HL-60 (cell line): ENCODE measurements at regions not wholly inside any gene's neighbourhood (a gene's known extent, or its start where the extent isn't known, plus 50 kb on each side); places are given as distances from the start of the nearest gene placed in this dataset.

Experiments used
- DNase-seq, 2 experiments: peaks; one replicate each; pipeline ENCODE4 v3.0.0-alpha.2; 2010 to 2020; ENCODE audit warnings: low read depth in 1 of 2, low spot score in 1 of 2
- H3K27ac ChIP-seq: fragments of 250-450 bp; sonication (Bioruptor Pico); replicated peaks from 2 replicates; pipeline ENCODE4 v1.5.1; 2020; ENCODE audit warnings: mild to moderate bottlenecking, moderate library complexity
- H3K27me3 ChIP-seq: fragments of 250-450 bp; sonication (Bioruptor Pico); 2 replicates; pipeline ENCODE4 v1.5.1; 2021; ENCODE audit warnings: mild to moderate bottlenecking, moderate library complexity; ENCODE audit not compliant: insufficient read depth, poor library complexity, severe bottlenecking
- H3K4me3 ChIP-seq: replicated peaks from 2 replicates; pipeline ENCODE4 v1.5.1; 2011; ENCODE audit warnings: mild to moderate bottlenecking, control low read depth, low read length; ENCODE audit not compliant: insufficient read depth
- GABPA ChIP-seq: IDR thresholded peaks from 2 replicates; pipeline ENCODE4 v1.6.1; 2012; ENCODE audit warnings: low read depth
- POLR2AphosphoS5 ChIP-seq: IDR thresholded peaks from 2 replicates; pipeline ENCODE4 v1.6.1; 2012; ENCODE audit warnings: low read depth
- SPI1 ChIP-seq: IDR thresholded peaks from 2 replicates; pipeline ENCODE4 v1.6.1; 2012; ENCODE audit warnings: low read depth, mild to moderate bottlenecking, borderline replicate concordance
- TF ChIP-seq, protein P1 (sequence below): IDR thresholded peaks from one replicate; pipeline ENCODE4 v1.5.1; 2011; ENCODE audit warnings: low read length, control low read depth, inconsistent platforms; ENCODE audit not compliant: insufficient read depth
- TF ChIP-seq, protein P2 (sequence below): IDR thresholded peaks from 2 replicates; pipeline ENCODE4 v1.6.1; 2012; ENCODE audit warnings: low read depth; ENCODE audit not compliant: insufficient replicate concordance

DNA sequence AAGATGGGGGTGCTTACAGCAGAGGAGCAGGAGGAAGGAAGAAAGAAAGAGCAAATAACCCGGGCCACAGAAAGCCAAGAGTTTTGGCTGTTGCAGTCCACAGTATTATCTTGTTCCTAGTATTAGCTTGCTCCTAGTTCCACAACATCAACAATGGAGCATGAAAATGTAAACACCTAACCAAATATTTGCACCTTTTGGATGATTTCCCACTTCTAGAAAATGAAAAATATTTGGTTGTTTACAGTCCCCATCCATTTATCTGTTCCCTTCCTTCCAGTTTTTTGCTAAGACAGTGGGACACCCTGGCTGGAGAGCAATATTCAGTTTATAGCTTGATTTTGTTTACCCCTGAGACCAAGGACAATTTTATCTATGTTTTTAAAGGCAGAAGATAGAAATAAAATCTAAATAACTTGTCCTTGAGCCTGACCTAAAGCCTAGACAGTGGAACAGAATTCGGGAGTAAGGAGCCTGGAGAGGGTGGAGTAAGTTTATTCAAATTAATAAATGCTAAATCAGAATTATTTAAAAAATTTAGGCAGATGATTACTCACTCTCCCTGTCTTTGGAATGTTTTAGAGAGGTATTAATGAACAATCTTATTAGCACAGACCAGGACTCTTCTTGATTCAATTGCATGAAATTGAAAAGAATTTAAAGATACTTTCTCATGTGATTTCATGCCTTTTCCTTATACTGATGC lies 51.6 kb downstream of the RESF1 start:
- Histone ChIP-seq H3K27ac (no peak overlapping the region), H3K4me3 (no peak overlapping the region), H3K27me3 (no peaks in the 10 kb centered on the region)
- TF ChIP-seq, protein P1, sequence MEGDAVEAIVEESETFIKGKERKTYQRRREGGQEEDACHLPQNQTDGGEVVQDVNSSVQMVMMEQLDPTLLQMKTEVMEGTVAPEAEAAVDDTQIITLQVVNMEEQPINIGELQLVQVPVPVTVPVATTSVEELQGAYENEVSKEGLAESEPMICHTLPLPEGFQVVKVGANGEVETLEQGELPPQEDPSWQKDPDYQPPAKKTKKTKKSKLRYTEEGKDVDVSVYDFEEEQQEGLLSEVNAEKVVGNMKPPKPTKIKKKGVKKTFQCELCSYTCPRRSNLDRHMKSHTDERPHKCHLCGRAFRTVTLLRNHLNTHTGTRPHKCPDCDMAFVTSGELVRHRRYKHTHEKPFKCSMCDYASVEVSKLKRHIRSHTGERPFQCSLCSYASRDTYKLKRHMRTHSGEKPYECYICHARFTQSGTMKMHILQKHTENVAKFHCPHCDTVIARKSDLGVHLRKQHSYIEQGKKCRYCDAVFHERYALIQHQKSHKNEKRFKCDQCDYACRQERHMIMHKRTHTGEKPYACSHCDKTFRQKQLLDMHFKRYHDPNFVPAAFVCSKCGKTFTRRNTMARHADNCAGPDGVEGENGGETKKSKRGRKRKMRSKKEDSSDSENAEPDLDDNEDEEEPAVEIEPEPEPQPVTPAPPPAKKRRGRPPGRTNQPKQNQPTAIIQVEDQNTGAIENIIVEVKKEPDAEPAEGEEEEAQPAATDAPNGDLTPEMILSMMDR = no peak
- TF ChIP-seq GABPA = no peak
- no peak for TF ChIP-seq POLR2AphosphoS5
- TF ChIP-seq SPI1 = no peak
- TF ChIP-seq, protein P2, sequence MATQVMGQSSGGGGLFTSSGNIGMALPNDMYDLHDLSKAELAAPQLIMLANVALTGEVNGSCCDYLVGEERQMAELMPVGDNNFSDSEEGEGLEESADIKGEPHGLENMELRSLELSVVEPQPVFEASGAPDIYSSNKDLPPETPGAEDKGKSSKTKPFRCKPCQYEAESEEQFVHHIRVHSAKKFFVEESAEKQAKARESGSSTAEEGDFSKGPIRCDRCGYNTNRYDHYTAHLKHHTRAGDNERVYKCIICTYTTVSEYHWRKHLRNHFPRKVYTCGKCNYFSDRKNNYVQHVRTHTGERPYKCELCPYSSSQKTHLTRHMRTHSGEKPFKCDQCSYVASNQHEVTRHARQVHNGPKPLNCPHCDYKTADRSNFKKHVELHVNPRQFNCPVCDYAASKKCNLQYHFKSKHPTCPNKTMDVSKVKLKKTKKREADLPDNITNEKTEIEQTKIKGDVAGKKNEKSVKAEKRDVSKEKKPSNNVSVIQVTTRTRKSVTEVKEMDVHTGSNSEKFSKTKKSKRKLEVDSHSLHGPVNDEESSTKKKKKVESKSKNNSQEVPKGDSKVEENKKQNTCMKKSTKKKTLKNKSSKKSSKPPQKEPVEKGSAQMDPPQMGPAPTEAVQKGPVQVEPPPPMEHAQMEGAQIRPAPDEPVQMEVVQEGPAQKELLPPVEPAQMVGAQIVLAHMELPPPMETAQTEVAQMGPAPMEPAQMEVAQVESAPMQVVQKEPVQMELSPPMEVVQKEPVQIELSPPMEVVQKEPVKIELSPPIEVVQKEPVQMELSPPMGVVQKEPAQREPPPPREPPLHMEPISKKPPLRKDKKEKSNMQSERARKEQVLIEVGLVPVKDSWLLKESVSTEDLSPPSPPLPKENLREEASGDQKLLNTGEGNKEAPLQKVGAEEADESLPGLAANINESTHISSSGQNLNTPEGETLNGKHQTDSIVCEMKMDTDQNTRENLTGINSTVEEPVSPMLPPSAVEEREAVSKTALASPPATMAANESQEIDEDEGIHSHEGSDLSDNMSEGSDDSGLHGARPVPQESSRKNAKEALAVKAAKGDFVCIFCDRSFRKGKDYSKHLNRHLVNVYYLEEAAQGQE = no peak
- no peak for DNase-seq

GRCh38 chr12:32012249-32012785 lies 53.1 kb downstream of the RESF1 start:
- Histone ChIP-seq H3K27ac (no peak overlapping the region), H3K27me3 (no peaks in the 10 kb centered on the region), H3K4me3 (no peak overlapping the region)
- TF ChIP-seq POLR2AphosphoS5 = no peak
- TF ChIP-seq, protein P2 = no peak
- TF ChIP-seq, protein P1 = no peak
- TF ChIP-seq SPI1 = no peak
- TF ChIP-seq GABPA = no peak
- no peak for DNase-seq

- Histone ChIP-seq H3K27ac (no peak overlapping the region), H3K27me3 (no peaks in the 10 kb centered on the region), H3K4me3 (no peak overlapping the region)
- no peak for DNase-seq
- TF ChIP-seq GABPA (no peak), POLR2AphosphoS5 (no peak), SPI1 (no peak)
- TF ChIP-seq, protein P2 = no peak
- TF ChIP-seq, protein P1 = no peak
Measured at GRCh38 chr12:32015036-32015435, 55.8 kb downstream of the RESF1 start.
